Amygdala (tissue), 56 donors: ENCODE measurements at regions not wholly inside any gene's neighbourhood (a gene's known extent, or its start where the extent isn't known, plus 50 kb on each side); places are given as distances from the start of the nearest gene placed in this dataset.

Experiments used
- DNase-seq, 56 donors: peaks; one replicate each; lab custom pipeline; 2025; lab: John Stamatoyannopoulos, UW

DNA sequence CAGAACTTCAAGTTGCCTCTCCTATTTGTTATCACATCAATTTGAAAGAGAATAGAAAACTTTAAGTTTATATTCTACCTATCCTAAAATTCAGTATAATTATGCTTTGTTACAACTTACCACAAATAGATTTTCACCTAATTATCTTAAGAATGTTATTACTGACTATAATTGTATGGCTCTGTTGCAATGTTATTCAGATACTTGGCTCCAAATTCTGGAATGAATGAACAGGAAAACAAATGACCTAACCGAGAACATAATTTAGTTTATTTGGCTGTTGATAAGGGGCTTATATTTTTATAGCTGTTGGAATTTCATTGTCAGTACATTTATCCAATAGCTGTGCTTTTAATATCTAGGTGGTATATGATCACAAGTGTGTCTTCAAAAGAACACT is 173.2 kb upstream of the GULP1 start:
- no peak for DNase-seq

DNA sequence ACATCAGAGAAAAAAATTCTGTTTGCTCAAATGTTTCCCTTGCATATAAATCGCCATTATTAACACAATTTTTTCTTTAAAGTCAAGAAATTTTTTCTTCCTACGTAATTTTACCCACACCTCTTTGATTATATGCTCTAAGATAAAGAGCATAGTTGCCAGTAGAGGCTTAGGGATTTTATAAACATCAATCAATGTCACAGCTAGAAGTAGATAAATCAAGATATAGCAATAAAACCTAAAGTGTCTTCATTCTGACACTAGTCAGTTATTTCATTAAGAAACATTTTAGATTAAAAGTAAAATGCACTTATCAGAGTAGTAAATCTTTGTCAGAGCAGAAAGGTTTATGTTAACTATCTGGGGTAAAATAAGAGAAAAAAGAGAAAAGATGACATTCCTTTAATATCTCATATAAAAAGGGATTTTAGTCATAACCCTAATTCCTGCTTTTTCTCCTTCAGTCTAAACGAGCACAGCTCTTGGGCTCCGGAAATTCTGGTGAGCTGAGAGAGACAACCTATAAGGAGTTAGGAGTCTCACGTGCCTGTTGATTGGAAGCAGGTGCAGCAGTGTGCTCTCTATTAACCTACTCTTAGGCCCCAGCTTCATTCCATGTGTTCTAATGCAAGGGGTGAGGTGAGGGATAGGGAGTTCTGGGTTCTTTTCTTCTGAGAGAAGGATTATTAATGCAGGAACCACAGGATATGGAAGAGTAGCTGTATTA is 172.4 kb upstream of the GULP1 start:
- DNase-seq = no peak

DNA sequence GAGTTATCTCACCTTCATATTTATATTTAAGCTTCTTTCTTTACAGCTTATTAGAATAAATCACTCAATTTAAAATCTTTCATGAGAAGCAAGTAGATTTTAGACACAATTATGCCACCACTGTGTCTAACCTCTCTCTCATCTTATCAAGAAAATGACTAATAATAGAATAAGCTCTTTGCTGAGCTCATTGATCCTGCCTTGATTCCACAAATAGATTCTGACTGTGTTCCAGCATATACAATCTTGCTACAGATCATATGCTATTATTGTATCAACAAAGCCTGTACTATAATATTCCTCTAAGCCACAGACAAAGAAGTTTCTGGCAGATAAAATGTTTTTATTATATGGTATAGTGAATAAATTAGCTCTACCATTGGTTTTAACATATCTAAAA is 168.7 kb upstream of the GULP1 start:
- DNase-seq = no peak

DNA sequence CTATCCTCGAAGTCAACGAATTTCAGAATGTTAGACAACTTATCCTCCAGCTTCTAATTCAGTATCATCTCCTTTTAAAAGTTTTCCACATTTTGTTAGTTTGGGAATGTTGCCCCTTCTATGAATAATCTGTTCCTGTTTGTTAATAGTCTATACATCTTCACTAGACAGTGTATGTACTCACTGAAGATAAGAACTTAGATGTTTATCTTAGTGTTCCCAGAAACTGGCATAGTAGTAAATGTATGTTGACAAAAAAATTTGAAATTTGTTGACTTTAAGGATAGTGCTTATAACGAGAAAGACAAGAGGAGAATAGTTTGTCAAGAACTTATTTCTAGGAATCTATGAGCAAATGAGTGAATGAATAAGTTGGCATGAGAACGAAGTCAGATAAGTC is 162.0 kb upstream of the GULP1 start:
- DNase-seq = no peak

DNA sequence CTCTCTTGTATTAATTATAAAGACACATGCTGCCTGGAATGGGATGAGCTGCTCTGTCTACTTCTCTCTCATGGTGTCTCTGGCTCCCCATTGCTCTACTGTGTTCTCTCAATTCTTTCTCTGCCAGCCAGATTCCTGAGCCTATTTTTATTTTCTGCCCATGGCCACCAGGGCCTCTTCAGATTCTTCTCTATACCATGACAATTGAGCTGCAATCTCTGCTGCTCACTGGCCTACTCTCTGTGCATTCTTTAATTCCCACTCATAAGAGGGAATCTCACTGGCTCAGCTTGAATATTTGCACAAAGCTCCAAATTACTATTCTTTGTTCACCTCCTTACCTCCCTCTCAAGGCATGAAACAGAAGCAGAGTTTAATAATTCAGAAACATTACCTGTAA is 161.4 kb upstream of the GULP1 start:
- no peak for DNase-seq

DNA sequence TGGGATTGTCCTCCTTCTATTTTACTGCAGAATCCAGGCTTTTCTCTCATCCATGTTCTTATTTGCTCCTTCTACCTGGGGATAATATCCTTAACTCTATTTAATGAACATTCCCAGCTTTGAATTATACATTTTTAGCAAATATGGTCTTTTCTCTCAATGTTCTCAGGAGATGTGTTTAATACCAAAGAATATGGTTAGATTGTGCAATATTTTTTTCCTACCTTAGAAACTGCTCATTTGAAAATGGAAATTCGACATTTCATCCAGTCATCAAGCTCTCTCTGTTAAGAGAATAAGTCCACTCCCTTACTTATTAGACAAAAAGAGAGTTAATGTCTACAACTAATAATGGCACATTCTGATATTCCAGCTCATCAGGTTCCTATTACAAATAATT is 160.4 kb upstream of the GULP1 start:
- DNase-seq = no peak

DNA sequence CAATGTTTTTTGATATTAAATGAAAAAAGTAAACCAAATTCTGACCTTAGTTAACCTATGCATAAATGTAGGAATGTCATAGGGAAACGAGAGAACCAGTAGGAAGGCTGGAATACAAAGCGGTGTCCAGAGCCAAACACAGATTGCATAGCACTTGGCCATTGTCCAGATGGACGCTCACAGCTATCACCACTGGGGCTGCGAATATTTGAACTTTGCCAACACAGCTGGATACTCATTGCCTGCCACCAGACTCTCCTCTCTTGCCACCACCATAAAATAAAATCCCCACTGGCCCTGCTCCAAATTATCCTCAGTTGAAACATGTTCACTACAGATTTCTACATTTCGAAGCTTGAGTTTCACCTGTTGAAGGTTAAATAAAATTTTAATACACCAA is 159.3 kb upstream of the GULP1 start:
- peak in 31 of 56 donors; percentile 0 to 73 (median 21) for DNase-seq

DNA sequence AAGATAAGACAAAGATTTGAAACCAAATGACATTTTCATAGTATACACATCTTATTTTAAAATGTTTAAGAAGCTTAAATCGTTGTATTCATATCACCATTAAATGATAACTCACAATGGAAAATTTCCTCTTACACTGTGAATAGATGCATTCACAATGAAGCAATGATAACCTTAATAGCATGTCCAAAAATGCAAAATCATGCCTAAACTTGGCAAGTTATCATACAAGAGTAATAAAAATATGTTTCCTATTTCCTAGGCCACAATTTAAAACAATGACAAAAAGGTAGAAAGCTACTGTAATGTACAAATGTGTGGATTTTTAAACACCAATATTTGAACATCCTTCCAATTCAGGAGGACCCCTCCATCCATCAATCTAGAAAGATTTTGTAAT is 157.4 kb upstream of the GULP1 start:
- no peak for DNase-seq

DNA sequence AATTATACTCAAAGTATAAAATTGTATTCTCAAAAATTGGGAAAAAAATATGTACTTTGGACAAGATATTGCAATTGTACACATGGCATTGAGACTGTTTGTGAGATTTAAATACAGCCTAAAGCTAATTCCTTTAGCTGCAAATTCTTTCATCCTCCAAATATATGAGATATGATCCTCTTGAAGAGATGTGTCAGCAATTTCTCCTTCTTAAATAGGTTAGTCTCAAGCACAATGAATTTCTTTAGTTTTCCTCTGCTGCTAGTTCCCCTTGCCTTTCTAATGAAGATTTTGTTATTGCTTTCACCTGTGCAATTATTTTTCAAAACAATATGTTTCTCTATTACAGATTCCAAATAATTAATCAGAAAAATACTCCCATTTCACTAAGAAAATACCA is 153.4 kb upstream of the GULP1 start:
- no peak for DNase-seq

DNA sequence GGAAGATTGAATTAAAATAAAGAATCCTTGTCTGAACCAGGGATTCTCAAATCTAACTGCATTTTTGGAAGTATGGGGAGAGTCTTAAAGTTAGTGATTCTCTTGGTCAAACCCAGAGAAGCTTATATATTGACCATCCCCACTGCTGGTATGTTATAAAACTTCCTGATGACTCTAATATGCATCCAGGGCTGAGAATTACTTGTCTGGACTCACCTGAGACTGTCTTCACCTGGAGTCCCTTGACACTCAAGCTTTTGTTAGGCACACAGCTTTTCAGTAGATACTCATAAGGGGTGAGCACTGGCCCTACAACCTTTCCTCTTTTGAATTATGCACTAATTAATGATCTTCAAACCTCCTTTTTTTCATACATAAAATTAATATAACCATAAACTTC is 149.6 kb upstream of the GULP1 start:
- no peak for DNase-seq

DNA sequence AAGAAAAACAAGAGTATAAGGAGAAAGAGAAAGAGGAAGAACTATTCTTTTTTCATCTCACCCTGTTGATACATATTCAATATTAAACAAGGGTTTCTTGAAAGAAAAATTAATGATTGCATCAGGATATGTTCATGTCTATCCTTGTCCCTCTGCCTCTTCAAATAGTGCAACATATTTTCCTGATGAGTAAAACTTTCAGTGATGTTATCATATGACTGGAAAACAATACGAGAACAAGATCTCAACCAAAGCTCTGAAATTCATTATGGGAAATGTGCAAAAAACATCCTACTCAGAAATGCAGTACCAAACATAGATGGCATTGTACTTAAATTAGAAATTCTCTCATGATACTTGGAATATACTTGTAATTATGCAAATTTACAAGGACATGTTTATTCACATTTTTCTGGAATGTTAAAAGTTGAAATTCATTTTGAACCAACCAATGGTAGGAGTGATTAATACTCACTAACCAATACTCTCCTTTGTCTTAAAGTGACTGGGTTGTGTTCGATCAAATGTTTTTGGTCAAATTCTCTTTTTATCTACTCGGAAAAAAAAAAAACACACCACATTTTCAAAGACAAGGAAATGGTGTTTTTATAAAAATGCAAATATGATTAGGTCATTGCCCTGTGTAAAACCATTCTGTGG is 148.9 kb upstream of the GULP1 start:
- no peak for DNase-seq

DNA sequence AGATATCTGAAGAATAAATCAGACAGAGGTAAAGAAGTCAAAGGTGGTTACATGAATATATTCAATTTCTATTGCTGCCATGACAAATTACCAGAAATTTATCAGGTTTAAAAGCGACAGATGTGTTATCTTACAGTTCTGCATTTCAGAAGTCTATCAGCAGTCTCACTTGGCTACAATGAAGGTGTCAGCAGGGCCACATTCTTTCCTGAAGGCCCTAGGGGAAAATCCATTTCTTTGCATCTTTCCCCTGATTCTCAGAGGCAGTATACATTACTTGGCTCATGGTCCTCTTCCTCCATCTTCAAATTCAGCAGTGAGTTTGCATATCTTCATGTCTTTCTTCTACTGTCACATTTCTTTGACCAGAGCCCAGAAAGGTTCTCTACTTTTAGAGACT is 145.8 kb upstream of the GULP1 start:
- DNase-seq = no peak

DNA sequence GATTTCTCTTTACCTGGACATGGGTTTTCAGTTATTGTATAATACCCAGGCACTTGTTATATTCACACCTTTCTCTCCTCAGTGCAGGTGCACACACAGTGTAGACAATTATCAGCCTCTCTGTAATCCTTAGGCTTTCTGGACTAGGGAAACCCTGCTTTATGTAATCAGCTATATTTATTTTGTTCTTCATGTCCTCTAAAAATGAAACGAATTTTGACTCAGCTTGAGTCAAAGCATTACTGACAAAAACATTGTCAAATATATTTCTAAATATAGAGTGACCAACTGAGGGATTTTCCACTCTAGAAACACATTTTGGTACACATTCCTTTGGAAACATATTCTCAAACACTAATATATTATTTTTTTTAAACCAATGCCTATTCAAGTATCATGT is 144.8 kb upstream of the GULP1 start:
- no peak for DNase-seq

DNA sequence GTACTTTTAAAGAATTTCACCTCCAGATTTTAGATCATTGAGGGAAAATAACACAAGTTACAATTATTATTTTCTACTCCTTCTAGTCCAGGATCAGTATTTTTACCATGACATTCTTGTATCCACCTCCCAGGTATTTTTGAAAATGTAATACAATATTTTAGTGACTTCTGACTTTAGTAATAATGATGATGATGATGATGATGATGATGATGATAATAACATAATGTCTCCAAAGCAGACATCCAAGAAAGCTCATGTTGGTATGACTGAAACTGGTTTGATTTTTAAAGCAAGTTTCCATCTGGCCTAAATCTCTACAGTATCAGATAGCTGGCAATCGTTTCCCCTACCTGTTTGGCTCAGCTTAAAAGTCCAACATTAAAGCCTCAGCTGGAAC is 140.0 kb upstream of the GULP1 start:
- DNase-seq = no peak

DNA sequence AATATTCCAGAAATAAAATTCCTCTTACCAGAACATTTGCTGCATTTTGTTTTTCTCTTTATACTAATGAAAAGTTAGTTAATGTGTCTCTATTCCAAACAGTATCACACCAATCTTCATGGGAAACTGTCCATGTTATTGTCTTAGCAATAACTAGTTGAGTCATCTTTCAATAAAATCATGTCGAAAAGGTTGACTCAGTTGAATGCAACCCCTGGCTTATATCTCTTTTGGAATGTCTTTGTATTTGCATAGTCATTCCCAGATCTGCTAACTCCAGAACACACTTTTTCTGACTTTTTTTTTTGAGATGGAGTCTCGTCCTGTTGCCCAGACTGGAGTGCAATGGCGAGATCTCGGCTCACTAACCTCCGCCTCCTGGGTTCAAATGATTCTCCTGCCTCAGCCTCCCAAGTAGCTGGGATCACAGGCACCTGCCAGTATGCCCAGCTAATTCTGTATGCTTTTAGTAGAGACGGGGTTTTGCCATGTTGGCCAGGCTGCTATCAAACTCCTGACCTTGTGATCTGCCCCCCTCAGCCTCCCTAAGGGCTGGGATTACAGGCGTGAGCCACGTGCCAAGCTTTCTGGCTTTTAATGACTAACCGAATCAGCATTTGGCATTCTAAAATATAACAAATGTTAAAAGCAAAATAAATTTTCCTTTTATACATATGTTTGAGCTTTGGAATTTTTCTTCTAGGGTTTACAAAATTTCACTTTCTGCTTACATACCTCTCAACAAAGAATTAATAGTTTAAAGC is 133.2 kb upstream of the GULP1 start:
- no peak for DNase-seq

DNA sequence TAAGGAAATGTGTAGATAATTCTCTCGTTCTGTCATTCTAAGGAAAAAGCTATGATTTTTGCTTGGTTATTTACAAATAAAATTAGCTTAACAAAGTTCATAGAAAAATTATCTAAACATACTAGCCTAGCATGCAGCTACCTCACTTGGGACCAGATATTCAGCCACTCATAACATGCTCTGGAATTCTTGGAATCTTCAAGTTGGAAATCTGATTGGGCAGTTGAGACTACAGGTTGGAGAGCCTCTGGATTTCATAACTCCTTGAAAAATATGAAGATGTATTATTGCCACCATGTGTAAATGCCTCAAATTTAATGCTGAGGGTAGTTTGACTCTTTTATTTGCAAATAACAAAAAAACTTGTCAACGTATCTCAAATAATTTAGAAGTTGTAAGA is 132.2 kb upstream of the GULP1 start:
- DNase-seq = no peak

DNA sequence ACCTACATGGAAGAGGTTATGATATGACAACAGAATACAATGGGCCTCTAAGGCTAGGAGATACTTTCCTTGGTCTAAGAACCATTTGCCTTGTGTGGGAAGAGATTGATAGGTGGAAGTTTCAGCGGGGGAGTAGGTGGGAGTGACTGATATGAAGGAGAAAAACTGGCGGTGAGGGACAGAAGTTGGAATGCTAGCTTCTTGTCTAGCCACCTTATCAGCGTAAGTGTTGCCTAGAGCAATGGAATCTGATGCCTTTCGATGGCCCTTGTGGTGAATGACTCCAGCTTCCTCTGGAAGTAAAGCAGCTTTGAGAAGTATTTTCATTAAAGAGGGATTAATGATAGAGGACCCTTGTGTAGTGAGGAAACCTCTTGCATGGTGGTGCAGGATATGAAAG is 121.3 kb upstream of the GULP1 start:
- no peak for DNase-seq

DNA sequence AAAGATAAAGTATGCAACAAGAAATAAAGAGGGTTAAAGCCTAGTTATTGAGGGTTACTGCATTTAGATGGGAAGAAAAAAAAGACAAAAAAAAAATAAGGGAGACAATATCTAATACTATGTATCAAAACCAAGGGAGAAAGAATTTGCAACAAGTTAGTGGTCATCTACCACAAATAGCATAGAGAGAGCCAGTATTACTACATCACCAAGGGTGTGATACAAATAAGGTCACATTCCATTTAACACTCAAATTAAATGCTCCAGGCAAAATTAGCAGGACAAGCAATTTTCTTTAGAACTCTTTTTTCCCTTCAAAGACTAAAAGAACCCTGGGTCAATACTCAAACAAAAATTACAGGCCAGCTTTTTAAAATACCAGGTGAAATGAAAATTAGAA is 115.1 kb upstream of the GULP1 start:
- no peak for DNase-seq

DNA sequence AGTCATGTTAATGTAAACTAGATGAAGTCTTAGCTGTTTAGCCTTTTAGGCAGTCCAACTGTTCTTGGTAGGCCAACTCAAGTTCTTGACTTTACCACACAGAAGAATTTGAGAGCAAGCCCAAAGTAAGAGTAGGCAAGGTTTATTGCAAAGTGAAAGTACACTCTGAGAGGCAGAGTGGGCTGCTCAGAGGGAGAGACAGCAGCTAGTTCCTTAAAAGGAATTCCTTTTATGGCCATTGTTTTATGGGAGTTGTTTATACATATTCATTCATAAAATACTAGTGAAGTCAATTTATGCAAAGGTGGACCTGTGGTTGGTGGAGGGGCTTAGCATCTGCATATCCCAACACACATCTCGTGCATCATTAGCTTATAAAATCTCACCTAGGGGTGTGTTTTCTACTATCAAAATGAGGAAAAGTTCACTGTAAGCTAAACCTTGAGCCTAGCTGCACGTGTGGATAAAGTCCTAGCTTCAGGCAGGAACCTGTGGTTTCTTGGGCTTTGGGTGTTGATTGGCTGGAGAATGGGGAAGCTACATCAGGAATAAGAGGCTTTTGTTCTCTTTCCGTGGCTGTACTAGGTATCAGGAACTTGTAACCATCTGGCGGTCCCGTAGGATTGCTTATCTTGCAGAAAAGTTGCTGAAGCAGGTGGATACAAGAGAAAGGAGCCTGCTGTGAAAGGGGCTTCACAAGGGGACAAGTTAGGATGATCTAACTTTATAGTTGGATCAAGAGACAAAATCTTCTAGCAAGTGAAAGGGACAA is 110.4 kb upstream of the GULP1 start:
- DNase-seq = no peak

DNA sequence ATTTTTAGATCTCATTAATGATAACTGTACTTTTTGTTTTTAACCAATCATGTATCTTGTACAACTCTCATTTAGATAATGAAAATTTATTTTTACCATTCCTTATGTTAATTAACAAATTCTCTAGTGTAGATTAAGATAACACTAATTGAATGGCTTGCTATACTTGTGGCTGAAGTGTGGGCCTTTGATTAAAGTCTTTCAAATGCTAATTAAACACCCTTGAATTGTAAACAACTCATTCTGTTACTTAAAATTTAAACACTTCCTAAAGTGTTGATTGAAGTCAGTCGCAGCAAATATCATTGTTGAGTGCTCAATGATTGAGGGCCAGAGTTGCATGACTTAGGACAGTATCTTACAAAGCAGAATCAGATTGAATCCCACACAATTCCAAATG is 109.8 kb upstream of the GULP1 start:
- no peak for DNase-seq

DNA sequence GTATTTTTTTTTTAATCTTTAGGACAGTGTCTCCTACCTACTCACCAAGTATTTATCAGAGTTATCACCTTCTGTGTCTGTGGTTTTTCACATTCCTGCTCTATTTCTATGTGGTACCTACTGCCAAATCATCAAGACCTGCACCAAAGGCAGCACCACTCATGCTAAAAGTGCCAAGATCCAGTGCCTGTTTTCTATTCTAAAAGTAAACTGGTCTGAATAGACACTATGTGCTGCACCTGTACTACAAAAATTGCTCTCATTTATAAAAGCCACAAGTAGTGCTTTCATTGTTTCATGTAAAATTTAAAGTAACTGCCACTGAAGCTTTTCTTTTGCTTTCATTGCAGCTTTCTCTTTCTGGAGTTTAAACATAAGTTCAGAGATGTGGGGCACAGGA is 103.9 kb upstream of the GULP1 start:
- DNase-seq = no peak
